HG02759 (cell line): ENCODE measurements at regions not wholly inside any gene's neighbourhood (a gene's known extent, or its start where the extent isn't known, plus 50 kb on each side); places are given as distances from the start of the nearest gene placed in this dataset.
A peak's percentile ranks its signal among the peaks of the same experiment; 100 is the strongest.
"Not testable (repeated sequence)": the region's sequence is repeated elsewhere in the genome, so short reads cannot be mapped to it uniquely, and the experiment has no call there.

Source experiments
- ATAC-seq: cut with Tn5 transposase; IDR thresholded peaks from one replicate; pipeline ENCODE4 v1.9.1; 2021; ENCODE audit warnings: mild to moderate bottlenecking, moderate library complexity; ENCODE audit not compliant: unreplicated experiment

- ATAC-seq = no peak
Measured at GRCh38 chr10:114872519-114873087, 51.0 kb downstream of the FHIP2A start.

- ATAC-seq = no peak
Measured at GRCh38 chr10:114874827-114875411, 53.3 kb downstream of the FHIP2A start.

- not testable (repeated sequence) for ATAC-seq
Measured at GRCh38 chr10:114875590-114876081, 54.1 kb downstream of the FHIP2A start.

GRCh38 chr10:114876169-114876568 is 54.6 kb downstream of the FHIP2A start:
- ATAC-seq = no peak

GRCh38 chr10:114876602-114877300 is 55.2 kb downstream of the FHIP2A start:
- peak; percentile 76 for ATAC-seq

- ATAC-seq = no peak
Measured at GRCh38 chr10:114877301-114877644, 55.7 kb downstream of the FHIP2A start.

- no peak for ATAC-seq
Measured at GRCh38 chr10:114879093-114879492, 57.5 kb downstream of the FHIP2A start.

GRCh38 chr10:114879541-114880158 is 58.1 kb downstream of the FHIP2A start:
- peak; percentile 78 for ATAC-seq

- no peak for ATAC-seq
Measured at GRCh38 chr10:114881417-114881816, 56.6 kb upstream of the TRUB1 start.

GRCh38 chr10:114881901-114882300 is 56.1 kb upstream of the TRUB1 start:
- no peak for ATAC-seq

- no peak for ATAC-seq
Measured at GRCh38 chr10:114885443-114885842, 52.6 kb upstream of the TRUB1 start.
